IMR-90 (cell line): ENCODE measurements at regions not wholly inside any gene's neighbourhood (a gene's known extent, or its start where the extent isn't known, plus 50 kb on each side); places are given as distances from the start of the nearest gene placed in this dataset.

Experiments
- ATAC-seq: fragments of 200-7000 bp; cut with Tn5 transposase; 2 replicates; pipeline ENCODE4 v1.9.1; 2020; ENCODE audit warnings: low read depth, mild to moderate bottlenecking, moderate library complexity
- BruUV-seq: library from RNA; stranded (reverse); fragments of 400-500 nt; replicated peaks from 2 replicates; lab custom pipeline; 2021; lab: Mats Ljungman, UMichigan
- CTCF ChIA-PET: fragments of 300-600 bp; formaldehyde crosslinking; extraction: SDS; loops from one replicate; lab custom pipeline; 2021; ENCODE audit warnings: antibody characterized with exemption; lab: Yijun Ruan, JAX
- POLR2A ChIA-PET: fragments of 300-600 bp; sonication (Branson Sonifier 250); formaldehyde crosslinking; loops from one replicate; lab custom pipeline; 2022; ENCODE audit warnings: antibody characterized with exemption; ENCODE audit not compliant: unreplicated experiment; lab: Charles Lee
- DNase-seq: peaks from one replicate; pipeline ENCODE4 v3.0.0; 2013
- H2AFZ ChIP-seq: replicated peaks from 2 replicates; pipeline ENCODE3; 2013; ENCODE audit warnings: low read length, mild to moderate bottlenecking; ENCODE audit not compliant: poor library complexity
- H2AK5ac ChIP-seq: 2 replicates; pipeline ENCODE4 v1.6.1; 2013; ENCODE audit warnings: low read depth, low read length, inconsistent platforms
- H2AK9ac ChIP-seq: replicated peaks from 2 replicates; pipeline ENCODE3; 2013; ENCODE audit warnings: mild to moderate bottlenecking, low read depth, low read length, moderate library complexity; ENCODE audit not compliant: poor library complexity
- H2BK120ac ChIP-seq: 2 replicates; pipeline ENCODE4 v1.6.1; 2013; ENCODE audit warnings: low read depth, low read length, inconsistent platforms
- H2BK15ac ChIP-seq: 3 replicates; pipeline ENCODE4 v1.6.1; 2013; ENCODE audit warnings: low read depth, low read length, inconsistent platforms
- H2BK20ac ChIP-seq: 2 replicates; pipeline ENCODE4 v1.6.1; 2013; ENCODE audit warnings: low read depth, mild to moderate bottlenecking, inconsistent platforms, low read length, moderate library complexity
- H2BK5ac ChIP-seq: 2 replicates; pipeline ENCODE4 v1.6.1; 2013; ENCODE audit warnings: mild to moderate bottlenecking, low read depth, low read length, inconsistent platforms; ENCODE audit not compliant: poor library complexity, severe bottlenecking
- H3K14ac ChIP-seq: replicated peaks from 2 replicates; pipeline ENCODE4 v1.6.1; 2013; ENCODE audit warnings: low read depth, low read length, inconsistent platforms
- H3K18ac ChIP-seq: 2 replicates; pipeline ENCODE4 v1.6.1; 2013; ENCODE audit warnings: low read depth, low read length, control low read depth
- H3K23ac ChIP-seq: 2 replicates; pipeline ENCODE4 v1.6.1; 2013; ENCODE audit warnings: low read depth, low read length, inconsistent platforms
- H3K27ac ChIP-seq: 2 replicates; pipeline ENCODE4 v1.5.1; 2013; ENCODE audit warnings: mild to moderate bottlenecking, control low read depth, low read length; ENCODE audit not compliant: insufficient read depth
- H3K27me3 ChIP-seq: 2 replicates; pipeline ENCODE4 v1.6.1; 2013; ENCODE audit warnings: low read length; ENCODE audit not compliant: control insufficient read depth, insufficient read depth
- H3K36me3 ChIP-seq: 2 replicates; pipeline ENCODE4 v1.6.1; 2013; ENCODE audit warnings: low read length, mixed read lengths; ENCODE audit not compliant: control insufficient read depth, insufficient read depth
- H3K4ac ChIP-seq: 2 replicates; pipeline ENCODE4 v1.6.1; 2013; ENCODE audit warnings: low read depth, low read length, inconsistent platforms
- H3K4me1 ChIP-seq: 2 replicates; pipeline ENCODE4 v1.6.1; 2013; ENCODE audit warnings: low read length, mixed read lengths; ENCODE audit not compliant: control insufficient read depth, insufficient read depth
- H3K4me2 ChIP-seq: 2 replicates; pipeline ENCODE4 v1.6.1; 2013; ENCODE audit warnings: low read depth, mild to moderate bottlenecking, control low read depth, low read length, moderate library complexity
- H3K4me3 ChIP-seq: 2 replicates; pipeline ENCODE4 v1.5.1; 2013; ENCODE audit warnings: low read depth, mild to moderate bottlenecking, control low read depth, low read length, moderate library complexity; ENCODE audit not compliant: insufficient read depth
- H3K56ac ChIP-seq: 2 replicates; pipeline ENCODE4 v1.6.1; 2013; ENCODE audit warnings: low read length, inconsistent platforms; ENCODE audit not compliant: insufficient read depth; ENCODE audit errors: extremely low read depth
- H3K79me1 ChIP-seq, 2 experiments: 2 replicates each; pipeline ENCODE4 v1.6.1; 2013; ENCODE audit warnings: low read length in 2 of 2, inconsistent platforms in 1 of 2, low read depth in 1 of 2
- H3K9ac ChIP-seq: 2 replicates; pipeline ENCODE4 v1.6.1; 2013; ENCODE audit warnings: low read depth, low read length, control low read depth
- H3K9me1 ChIP-seq: 2 replicates; pipeline ENCODE4 v1.6.1; 2013; ENCODE audit warnings: low read length, inconsistent platforms; ENCODE audit not compliant: insufficient read depth
- H3K9me3 ChIP-seq: 2 replicates; pipeline ENCODE4 v1.6.1; 2013; ENCODE audit warnings: low read length; ENCODE audit not compliant: control insufficient read depth, insufficient read depth
- H4K20me1 ChIP-seq: 2 replicates; pipeline ENCODE4 v1.6.1; 2013; ENCODE audit warnings: low read length, inconsistent platforms; ENCODE audit not compliant: insufficient read depth
- H4K5ac ChIP-seq: 2 replicates; pipeline ENCODE4 v1.6.1; 2013; ENCODE audit warnings: mild to moderate bottlenecking, low read depth, low read length, control low read depth
- H4K8ac ChIP-seq, 2 experiments: 2 replicates each; pipeline ENCODE4 v1.6.1; 2013; ENCODE audit warnings: low read depth in 2 of 2, low read length in 2 of 2, control low read depth in 1 of 2, inconsistent platforms in 1 of 2
- H4K91ac ChIP-seq: 2 replicates; pipeline ENCODE4 v1.6.1; 2013; ENCODE audit warnings: low read depth, low read length, inconsistent platforms; ENCODE audit not compliant: insufficient read depth
- FOS ChIP-seq: fragments of 150-350 bp; IDR thresholded peaks from 2 replicates; pipeline ENCODE4 v1.6.1; 2016; ENCODE audit warnings: low read depth, low read length
- MAFK ChIP-seq: IDR thresholded peaks from 2 replicates; pipeline ENCODE4 v1.6.1; 2012; ENCODE audit warnings: low read depth, low read length, improper control_type of control experiment
- MXI1 ChIP-seq: IDR thresholded peaks from 2 replicates; pipeline ENCODE4 v1.6.1; 2012; ENCODE audit warnings: low read depth, mild to moderate bottlenecking, low read length, moderate library complexity, borderline replicate concordance
- POLR2A ChIP-seq: IDR thresholded peaks from 2 replicates; pipeline ENCODE4 v1.6.1; 2012; ENCODE audit warnings: mild to moderate bottlenecking, low read depth, low read length
- WGBS, 2 experiments: methylation state at CpG; one replicate each; pipeline versions ENCODE4 v1.1.5 to v1.1.7; 2013; ENCODE audit warnings: missing lambda C conversion rate in 2 of 2; ENCODE audit not compliant: insufficient read length in 1 of 2; ENCODE audit errors: extremely low coverage in 2 of 2; 5-methylcytosine and 5-hydroxymethylcytosine counted together
- dilution Hi-C: fragments of 300-500 bp; cut with HindIII; formaldehyde crosslinking; loops from one replicate; pipeline ENCODE4 v1.14.3; 2018; ENCODE audit warnings: low sequenced_read_pairs; ENCODE audit not compliant: unreplicated experiment
- in situ Hi-C: fragments of 300-500 bp; cut with MboI; formaldehyde crosslinking; loops from 3 replicates; pipeline ENCODE4 v1.14.3; 2019; ENCODE audit warnings: low sequenced_read_pairs, inconsistent platforms, mixed read lengths
- intact Hi-C: fragments of 100-400 bp; cut with micrococcal nuclease; formaldehyde crosslinking; loops from 2 replicates; pipeline ENCODE4 v1.10.0; 2022
- TF ChIP-seq, protein P1 (sequence below): conservative IDR thresholded peaks from 2 replicates; pipeline ENCODE4 v1.5.1; 2012; ENCODE audit warnings: mild to moderate bottlenecking, low read depth, low read length, improper control_type of control experiment

DNA sequence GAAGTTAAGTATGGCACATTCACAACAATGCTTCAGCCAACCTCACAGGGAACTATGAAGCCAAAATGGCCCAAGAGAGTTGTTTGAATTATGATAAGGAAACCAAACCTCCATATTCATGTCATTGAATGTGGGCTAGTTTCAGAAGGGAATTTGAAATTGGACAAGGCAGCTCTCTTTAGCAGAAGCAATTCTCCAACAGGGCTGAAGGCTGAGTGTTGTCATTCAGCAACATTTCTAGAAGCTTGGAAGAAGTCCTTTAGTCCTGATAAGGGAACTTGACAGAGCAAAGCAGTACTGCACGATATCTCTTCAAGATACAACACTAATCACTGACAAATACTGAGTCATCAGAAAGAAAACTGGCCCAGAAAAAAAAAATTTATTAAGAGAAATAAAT is 115.4 kb downstream of the SLC25A46 start:
- CTCF ChIA-PET: no interaction called here
- Histone ChIP-seq H3K79me1 (no peaks in the 10 kb centered on the region), H4K5ac (no peak overlapping the region), H3K23ac (no peak overlapping the region), H3K56ac (no peak overlapping the region), H3K4me1 (peaks cover 7% of the 10 kb centered on the region; the same call in 1 of the 2 replicates), H3K9me3 (no peaks in the 10 kb centered on the region), H3K27ac (no peak overlapping the region), H3K18ac (no peak overlapping the region; the same call in 1 of the 2 replicates), H2AK5ac (no peak overlapping the region), H3K9me1 (0 out of 2 replicates have a peak, but pooled peaks cover 3% of the 10 kb centered on the region), H3K4ac (no peak overlapping the region), H2BK5ac (no peak overlapping the region), H3K36me3 (no peaks in the 10 kb centered on the region), H3K27me3 (no peaks in the 10 kb centered on the region), H4K20me1 (no peaks in the 10 kb centered on the region), H3K4me2 (no peak overlapping the region), H3K9ac (no peak overlapping the region), H4K8ac (no peak overlapping the region), H3K14ac (no peak overlapping the region), H2AFZ (no peak overlapping the region), H2BK120ac (no peak overlapping the region), H2AK9ac (no peak overlapping the region), H4K91ac (no peak overlapping the region), H3K4me3 (no peak overlapping the region), H2BK20ac (no peak overlapping the region), H2BK15ac (no peak overlapping the region)
- ATAC-seq (peak; percentile 58), DNase-seq (peak; percentile 43)
- TF ChIP-seq MXI1: no peak
- TF ChIP-seq, protein P1, sequence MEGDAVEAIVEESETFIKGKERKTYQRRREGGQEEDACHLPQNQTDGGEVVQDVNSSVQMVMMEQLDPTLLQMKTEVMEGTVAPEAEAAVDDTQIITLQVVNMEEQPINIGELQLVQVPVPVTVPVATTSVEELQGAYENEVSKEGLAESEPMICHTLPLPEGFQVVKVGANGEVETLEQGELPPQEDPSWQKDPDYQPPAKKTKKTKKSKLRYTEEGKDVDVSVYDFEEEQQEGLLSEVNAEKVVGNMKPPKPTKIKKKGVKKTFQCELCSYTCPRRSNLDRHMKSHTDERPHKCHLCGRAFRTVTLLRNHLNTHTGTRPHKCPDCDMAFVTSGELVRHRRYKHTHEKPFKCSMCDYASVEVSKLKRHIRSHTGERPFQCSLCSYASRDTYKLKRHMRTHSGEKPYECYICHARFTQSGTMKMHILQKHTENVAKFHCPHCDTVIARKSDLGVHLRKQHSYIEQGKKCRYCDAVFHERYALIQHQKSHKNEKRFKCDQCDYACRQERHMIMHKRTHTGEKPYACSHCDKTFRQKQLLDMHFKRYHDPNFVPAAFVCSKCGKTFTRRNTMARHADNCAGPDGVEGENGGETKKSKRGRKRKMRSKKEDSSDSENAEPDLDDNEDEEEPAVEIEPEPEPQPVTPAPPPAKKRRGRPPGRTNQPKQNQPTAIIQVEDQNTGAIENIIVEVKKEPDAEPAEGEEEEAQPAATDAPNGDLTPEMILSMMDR: no peak
- TF ChIP-seq POLR2A: no peak
- 0 out of 2 replicates have a peak, but pooled peaks have one; percentile 15 for TF ChIP-seq FOS
- TF ChIP-seq MAFK: peak; percentile 52; the same call in 1 of the 2 replicates
- no CpG with 5 or more reads among the region's 1 CpG for WGBS, 2 experiments
- intact Hi-C loops: no loop called here
- in situ Hi-C loops: no loop called here
- POLR2A ChIA-PET: no interaction called here
- BruUV-seq: no TSS peak
- dilution Hi-C loops: no loop called here
